Renal cortex interstitium (tissue), 11 donors: ENCODE measurements at regions not wholly inside any gene's neighbourhood (a gene's known extent, or its start where the extent isn't known, plus 50 kb on each side); places are given as distances from the start of the nearest gene placed in this dataset.

Source experiments
- DNase-seq, 11 donors: peaks; one replicate each; pipeline ENCODE4 v3.0.0-alpha.2; 2013; ENCODE audit warnings: low read depth in 9 of 11, low spot score in 4 of 11; ENCODE audit errors: extremely low read depth in 1 of 11

DNA sequence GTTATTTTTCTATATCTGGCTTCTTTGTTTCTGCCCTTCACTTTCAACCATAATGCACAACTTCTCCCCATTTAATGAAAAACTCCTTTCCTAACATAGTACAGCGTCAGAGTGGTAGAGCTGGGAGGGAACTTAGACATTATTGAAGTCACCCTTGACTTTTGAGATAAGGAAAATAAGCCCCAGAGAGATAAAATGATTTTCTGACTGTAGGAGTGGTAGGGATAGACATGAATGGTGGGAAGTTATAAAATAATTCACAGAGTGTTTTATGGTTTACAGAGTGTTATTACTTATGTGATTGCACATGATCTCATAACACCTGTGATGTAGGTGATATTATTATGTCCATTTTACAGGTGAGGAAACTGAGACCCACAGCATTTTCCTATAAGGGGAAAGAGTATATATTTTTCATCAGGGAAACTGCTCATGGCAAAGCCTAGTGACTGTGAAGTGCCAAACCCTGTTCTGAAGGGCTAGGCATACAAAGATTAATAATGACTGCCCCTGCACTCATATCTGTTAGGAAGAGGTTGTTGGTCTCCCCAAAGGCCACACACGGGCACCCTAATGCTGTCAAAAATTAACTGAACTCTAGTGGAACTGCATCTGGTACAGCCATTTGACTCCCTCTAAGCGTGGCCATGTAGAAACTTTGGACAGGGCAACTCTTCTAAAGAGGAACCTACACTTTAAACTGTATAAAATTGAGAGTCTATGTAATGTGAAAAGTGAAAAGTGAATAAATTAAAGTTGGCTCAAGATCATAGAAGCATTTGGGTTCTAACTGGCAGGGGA, 61.1 kb upstream of the PICALM start:
- no peak for DNase-seq

DNA sequence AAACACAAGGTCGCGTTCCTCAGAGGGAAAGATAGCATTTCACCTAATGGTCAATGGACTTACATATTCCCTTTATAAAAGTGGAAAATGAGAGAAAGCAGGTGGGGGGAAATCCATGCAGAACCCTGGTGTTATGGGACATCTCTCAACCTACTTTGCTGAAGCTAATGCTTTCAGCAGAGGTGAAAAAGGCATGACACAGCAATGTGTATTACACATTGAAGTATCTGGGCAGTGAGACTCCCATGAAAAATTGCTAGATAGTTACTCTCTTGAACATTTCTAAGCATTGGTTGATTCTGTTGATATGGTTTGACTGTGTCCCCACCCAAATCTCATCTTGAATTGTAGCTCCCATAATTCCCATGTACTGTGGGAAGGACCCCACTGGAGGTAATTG, 60.0 kb upstream of the PICALM start:
- DNase-seq = no peak

DNA sequence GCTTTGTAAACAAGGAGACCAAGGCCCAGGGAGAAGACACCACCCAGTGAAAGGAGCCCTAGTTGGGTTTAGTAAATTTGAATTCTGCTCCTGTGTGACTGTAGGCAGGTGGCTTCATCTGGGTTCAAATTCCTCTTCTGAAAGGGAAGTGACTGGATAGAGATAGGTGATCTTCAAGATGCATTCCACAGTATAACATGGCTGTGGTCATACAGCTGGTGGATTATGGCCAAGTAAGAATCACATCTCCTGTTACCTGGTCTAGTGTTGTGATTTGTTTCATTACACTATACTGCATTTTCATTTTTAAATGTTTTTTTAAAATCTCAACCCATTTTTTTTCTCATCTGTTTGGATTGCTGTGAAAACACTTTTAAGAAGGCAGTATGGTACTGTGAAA, 58.0 kb upstream of the PICALM start:
- DNase-seq = no peak

DNA sequence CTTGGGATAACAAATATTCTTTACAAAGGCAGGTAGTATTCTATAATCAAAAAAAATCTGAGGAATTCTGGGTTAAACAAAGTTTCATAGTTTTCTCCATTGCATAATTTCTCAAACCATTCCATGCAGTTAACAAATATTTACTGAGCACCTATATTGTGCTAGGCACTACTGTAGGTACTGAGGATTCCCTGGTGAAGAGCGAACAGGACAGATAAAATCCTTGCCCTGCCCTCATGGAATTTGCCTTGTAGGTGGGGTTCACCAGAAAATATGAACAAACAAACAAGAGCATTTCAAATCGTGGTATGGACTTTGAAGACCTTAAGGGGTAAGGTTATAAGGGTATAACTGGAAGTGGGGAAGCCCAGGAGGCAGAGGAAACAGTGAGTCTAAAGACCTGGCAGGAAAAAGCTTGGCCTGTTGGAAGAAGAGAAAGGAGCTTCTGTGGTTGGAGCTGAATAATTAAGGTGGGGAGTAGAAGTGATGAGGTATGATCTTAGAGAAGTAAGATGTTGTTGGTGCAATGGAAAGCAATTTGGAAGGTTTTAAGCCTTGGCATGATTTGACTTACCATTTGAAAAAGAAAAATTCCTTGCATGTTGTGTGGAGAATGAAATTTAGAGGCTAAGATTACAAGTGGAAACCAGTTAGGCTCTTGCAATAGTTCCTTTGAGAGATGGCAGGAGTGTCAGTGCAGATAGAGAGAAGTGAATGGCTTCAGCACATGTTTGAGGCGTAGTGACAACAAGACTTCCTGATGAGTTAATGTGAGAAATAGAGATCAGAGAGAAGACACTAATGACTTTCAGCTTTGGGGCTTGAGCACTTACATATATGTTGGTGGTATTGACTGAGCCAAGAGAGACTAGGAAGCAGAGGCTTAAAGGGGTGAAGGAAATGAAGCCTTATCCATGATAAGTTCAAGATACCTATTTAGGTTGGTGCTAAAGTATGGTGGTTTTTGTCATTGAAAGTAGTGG, 55.7 kb upstream of the PICALM start:
- no peak for DNase-seq

DNA sequence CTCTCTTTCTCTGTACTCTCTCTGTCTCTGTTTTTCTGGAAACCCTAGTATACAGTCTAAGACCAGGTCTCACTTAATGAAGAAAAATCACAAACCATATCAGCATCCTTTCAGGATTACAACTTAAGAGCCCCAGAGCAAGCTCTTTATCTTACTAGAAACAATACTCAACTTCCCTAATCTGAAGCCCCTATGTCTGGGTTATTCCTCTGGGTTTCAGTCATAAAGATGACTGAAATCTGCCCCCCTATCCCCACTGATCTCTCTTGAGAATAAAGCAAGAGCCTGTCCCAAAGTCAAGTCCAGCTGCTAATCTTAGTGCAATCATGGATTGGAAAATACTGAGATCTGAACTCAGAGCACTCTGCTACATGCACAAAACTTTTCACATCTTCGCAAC, 53.9 kb upstream of the PICALM start:
- no peak for DNase-seq

DNA sequence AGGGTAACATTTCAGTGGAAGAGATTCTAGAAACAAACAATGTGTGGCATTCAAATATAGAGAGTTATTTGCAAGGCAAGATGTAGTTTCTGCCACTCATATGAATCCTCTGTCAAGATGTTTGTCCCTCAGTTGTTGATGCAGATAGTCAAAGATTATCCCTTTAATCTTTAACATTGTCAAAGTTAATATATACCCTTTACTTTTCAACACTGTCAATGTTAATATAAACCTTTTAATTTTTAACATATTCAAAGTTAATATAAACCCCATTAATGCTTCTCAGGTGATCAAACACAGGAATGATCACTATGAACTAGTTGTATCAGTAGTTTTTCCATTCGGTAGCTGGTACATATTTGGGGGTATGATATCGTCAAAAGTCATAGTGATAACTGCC, 51.9 kb upstream of the PICALM start:
- no peak for DNase-seq

DNA sequence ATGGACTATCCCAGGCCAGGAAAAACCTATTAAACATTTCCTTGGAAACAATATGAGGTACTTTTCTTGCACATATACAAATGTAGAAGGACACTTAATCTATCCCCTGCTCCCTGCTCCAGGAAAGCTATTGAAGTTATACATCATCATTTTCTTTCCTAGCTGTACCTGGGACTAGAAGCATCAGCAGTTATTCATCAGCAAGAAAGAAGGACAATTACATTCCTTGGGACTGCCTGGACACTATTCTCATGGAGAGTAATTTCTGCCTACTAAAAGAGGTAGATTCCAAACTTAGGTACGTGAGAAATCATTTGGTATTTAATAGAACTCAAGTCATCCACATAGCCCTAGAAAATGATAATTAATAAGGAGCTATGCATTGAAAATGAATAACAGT, 51.0 kb upstream of the PICALM start:
- no peak for DNase-seq

- DNase-seq = no peak
Observed at GRCh38 chr11:86119077-86119476, 50.2 kb upstream of the PICALM start.
